ENCODE measurements at regions not wholly inside any gene's neighbourhood (a gene's known extent, or its start where the extent isn't known, plus 50 kb on each side); places are given as distances from the start of the nearest gene placed in this dataset.

- no peak for TF ChIP-seq SNAI2 (CRISPR knock-in tag; IDR thresholded peaks at IDR 0.05)
- TF ChIP-seq, protein P1, sequence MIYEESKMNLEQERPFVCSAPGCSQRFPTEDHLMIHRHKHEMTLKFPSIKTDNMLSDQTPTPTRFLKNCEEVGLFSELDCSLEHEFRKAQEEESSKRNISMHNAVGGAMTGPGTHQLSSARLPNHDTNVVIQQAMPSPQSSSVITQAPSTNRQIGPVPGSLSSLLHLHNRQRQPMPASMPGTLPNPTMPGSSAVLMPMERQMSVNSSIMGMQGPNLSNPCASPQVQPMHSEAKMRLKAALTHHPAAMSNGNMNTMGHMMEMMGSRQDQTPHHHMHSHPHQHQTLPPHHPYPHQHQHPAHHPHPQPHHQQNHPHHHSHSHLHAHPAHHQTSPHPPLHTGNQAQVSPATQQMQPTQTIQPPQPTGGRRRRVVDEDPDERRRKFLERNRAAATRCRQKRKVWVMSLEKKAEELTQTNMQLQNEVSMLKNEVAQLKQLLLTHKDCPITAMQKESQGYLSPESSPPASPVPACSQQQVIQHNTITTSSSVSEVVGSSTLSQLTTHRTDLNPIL (CRISPR knock-in tag; IDR thresholded peaks at IDR 0.05; ENCODE audit: low read depth), result no peak
- TF ChIP-seq BACH2 (CRISPR knock-in tag; IDR thresholded peaks at IDR 0.05; ENCODE audit: borderline replicate concordance), result no peak
- TF ChIP-seq TOX (CRISPR knock-in tag; IDR thresholded peaks at IDR 0.05; ENCODE audit: borderline replicate concordance), result no peak
Measured at GRCh38 chr2:16153754-16154035, 213.3 kb downstream of the MYCN start.
